ENCODE measurements at regions not wholly inside any gene's neighbourhood (a gene's known extent, or its start where the extent isn't known, plus 50 kb on each side); places are given as distances from the start of the nearest gene placed in this dataset.

- no peak for TF ChIP-seq MYC (IDR thresholded peaks at IDR 0.05; ENCODE audit: low read depth, low read length)
- TF ChIP-seq CTCF (IDR thresholded peaks at IDR 0.05; ENCODE audit: low read depth, low read length): no peak
- no peak for TF ChIP-seq POLR2A (IDR thresholded peaks at IDR 0.05; ENCODE audit: extremely low read depth, insufficient read length)
- TF ChIP-seq MAX (IDR thresholded peaks at IDR 0.05; ENCODE audit: low read depth, low read length): no peak
Measured at GRCh38 chr10:120989996-120990598, 138.9 kb downstream of the WDR11 start.
